Progenitor cell of endocrine pancreas (in vitro differentiated cells): ENCODE measurements at regions not wholly inside any gene's neighbourhood (a gene's known extent, or its start where the extent isn't known, plus 50 kb on each side); places are given as distances from the start of the nearest gene placed in this dataset.
"Not testable (repeated sequence)": the region's sequence is repeated elsewhere in the genome, so short reads cannot be mapped to it uniquely, and the experiment has no call there.

ENCODE experiments used
- DNase-seq: peaks from one replicate; pipeline ENCODE4 v3.0.0; 2021; ENCODE audit warnings: low spot score; ENCODE audit not compliant: unreplicated experiment
- H3K27ac Mint-ChIP-seq: 2 replicates; pipeline ENCODE4 v1.8.0; 2021; ENCODE audit warnings: mild to moderate bottlenecking, moderate library complexity, mixed read lengths
- H3K27me3 Mint-ChIP-seq: 2 replicates; pipeline ENCODE4 v1.8.0; 2021; ENCODE audit warnings: mixed read lengths
- H3K36me3 Mint-ChIP-seq: 2 replicates; pipeline ENCODE4 v1.8.0; 2022; ENCODE audit warnings: mixed read lengths; ENCODE audit not compliant: insufficient read depth
- H3K4me1 Mint-ChIP-seq: 2 replicates; pipeline ENCODE4 v1.8.0; 2021; ENCODE audit warnings: low read depth, mixed read lengths
- H3K4me3 Mint-ChIP-seq: 2 replicates; pipeline ENCODE4 v1.8.0; 2021; ENCODE audit warnings: low read depth, mild to moderate bottlenecking, moderate library complexity, mixed read lengths
- H3K9me3 Mint-ChIP-seq: 2 replicates; pipeline ENCODE4 v1.8.0; 2021; ENCODE audit warnings: low read depth, mixed read lengths
- CTCF ChIP-seq: fragments of 200-600 bp; sonication (generic); IDR thresholded peaks from one replicate; pipeline ENCODE4 v1.5.0; 2021; ENCODE audit warnings: antibody characterized with exemption, mild to moderate bottlenecking; ENCODE audit not compliant: unreplicated experiment

- no peak for DNase-seq
- no peaks in the 10 kb centered on the region for H3K4me1 Mint-ChIP-seq
- TF ChIP-seq CTCF, result no peak
- H3K27me3 Mint-ChIP-seq, result no peaks in the 10 kb centered on the region
- H3K9me3 Mint-ChIP-seq, result peaks cover 60% of the 10 kb centered on the region
- H3K4me3 Mint-ChIP-seq, result no peak overlapping the region
- H3K27ac Mint-ChIP-seq, result no peak overlapping the region
- H3K36me3 Mint-ChIP-seq, result peaks cover 6% of the 10 kb centered on the region
Measured at GRCh38 chr20:30630761-30631160, 626.7 kb upstream of the DEFB115 start.

GRCh38 chr20:30631261-30631789 lies 626.1 kb upstream of the DEFB115 start:
- H3K27me3 Mint-ChIP-seq, H3K27ac Mint-ChIP-seq, DNase-seq, H3K4me1 Mint-ChIP-seq, H3K4me3 Mint-ChIP-seq, H3K36me3 Mint-ChIP-seq: not testable (repeated sequence)
- H3K9me3 Mint-ChIP-seq, result peaks cover 57% of the 10 kb centered on the region

GRCh38 chr20:30632773-30633172 lies 624.7 kb upstream of the DEFB115 start:
- not testable (repeated sequence) for H3K36me3 Mint-ChIP-seq, H3K4me3 Mint-ChIP-seq, H3K27me3 Mint-ChIP-seq, H3K27ac Mint-ChIP-seq, H3K4me1 Mint-ChIP-seq, DNase-seq
- peaks cover 57% of the 10 kb centered on the region for H3K9me3 Mint-ChIP-seq

GRCh38 chr20:30641522-30641921 lies 615.9 kb upstream of the DEFB115 start:
- H3K4me3 Mint-ChIP-seq, H3K27me3 Mint-ChIP-seq, H3K36me3 Mint-ChIP-seq, H3K27ac Mint-ChIP-seq, DNase-seq, H3K4me1 Mint-ChIP-seq: not testable (repeated sequence)
- peaks cover 37% of the 10 kb centered on the region for H3K9me3 Mint-ChIP-seq

- not testable (repeated sequence) for DNase-seq, H3K4me3 Mint-ChIP-seq, H3K27ac Mint-ChIP-seq, H3K27me3 Mint-ChIP-seq, H3K4me1 Mint-ChIP-seq, H3K36me3 Mint-ChIP-seq
- peaks cover 20% of the 10 kb centered on the region for H3K9me3 Mint-ChIP-seq
Measured at GRCh38 chr20:30660982-30661381, 596.5 kb upstream of the DEFB115 start.

- H3K4me1 Mint-ChIP-seq, DNase-seq, H3K27me3 Mint-ChIP-seq, H3K4me3 Mint-ChIP-seq, H3K36me3 Mint-ChIP-seq, H3K27ac Mint-ChIP-seq: not testable (repeated sequence)
- peaks cover 28% of the 10 kb centered on the region for H3K9me3 Mint-ChIP-seq
Measured at GRCh38 chr20:30668418-30668817, 589.0 kb upstream of the DEFB115 start.

- not testable (repeated sequence) for H3K27ac Mint-ChIP-seq
- peaks cover 35% of the 10 kb centered on the region for H3K9me3 Mint-ChIP-seq
Measured at GRCh38 chr20:30669330-30670029, 588.0 kb upstream of the DEFB115 start.

GRCh38 chr20:30671120-30671519 lies 586.3 kb upstream of the DEFB115 start:
- H3K9me3 Mint-ChIP-seq, result peaks cover 35% of the 10 kb centered on the region
- DNase-seq, H3K27ac Mint-ChIP-seq, H3K4me3 Mint-ChIP-seq, H3K27me3 Mint-ChIP-seq, H3K36me3 Mint-ChIP-seq, H3K4me1 Mint-ChIP-seq: not testable (repeated sequence)

More at GRCh38 chr20:30669330-30670029, 588.0 kb upstream of the DEFB115 start:
- H3K27me3 Mint-ChIP-seq, H3K4me1 Mint-ChIP-seq, DNase-seq, H3K4me3 Mint-ChIP-seq, H3K36me3 Mint-ChIP-seq: not testable (repeated sequence)

GRCh38 chr20:30675988-30676564 lies 581.4 kb upstream of the DEFB115 start:
- not testable (repeated sequence) for H3K4me3 Mint-ChIP-seq, DNase-seq, H3K4me1 Mint-ChIP-seq, H3K27me3 Mint-ChIP-seq, H3K36me3 Mint-ChIP-seq, H3K27ac Mint-ChIP-seq
- H3K9me3 Mint-ChIP-seq, result peaks cover 38% of the 10 kb centered on the region

- peaks cover 25% of the 10 kb centered on the region for H3K9me3 Mint-ChIP-seq
- not testable (repeated sequence) for DNase-seq, H3K27me3 Mint-ChIP-seq, H3K27ac Mint-ChIP-seq, H3K36me3 Mint-ChIP-seq, H3K4me3 Mint-ChIP-seq, H3K4me1 Mint-ChIP-seq
Measured at GRCh38 chr20:30682236-30682635, 575.2 kb upstream of the DEFB115 start.

GRCh38 chr20:30712861-30713260 lies 544.6 kb upstream of the DEFB115 start:
- not testable (repeated sequence) for H3K27ac Mint-ChIP-seq

GRCh38 chr20:30719415-30720199 lies 537.9 kb upstream of the DEFB115 start:
- H3K9me3 Mint-ChIP-seq, result peaks cover 18% of the 10 kb centered on the region
- H3K4me1 Mint-ChIP-seq, DNase-seq, H3K4me3 Mint-ChIP-seq, H3K36me3 Mint-ChIP-seq, H3K27me3 Mint-ChIP-seq, H3K27ac Mint-ChIP-seq: not testable (repeated sequence)

More at GRCh38 chr20:30712861-30713260, 544.6 kb upstream of the DEFB115 start:
- not testable (repeated sequence) for H3K36me3 Mint-ChIP-seq, H3K27me3 Mint-ChIP-seq, H3K4me3 Mint-ChIP-seq, H3K4me1 Mint-ChIP-seq, DNase-seq
- peaks cover 25% of the 10 kb centered on the region for H3K9me3 Mint-ChIP-seq
